ENCODE measurements at regions not wholly inside any gene's neighbourhood (a gene's known extent, or its start where the extent isn't known, plus 50 kb on each side); places are given as distances from the start of the nearest gene placed in this dataset.
A peak's percentile ranks its signal among the peaks of the same experiment; 100 is the strongest.

GRCh38 chr5:74934949-74935751, 69.0 kb upstream of the FAM169A start:
- Histone ChIP-seq H3K4me3 (ENCODE audit: low read depth in 2 of 2, low read length in 2 of 2) (no peak overlapping the region), H3K4me1 (ENCODE audit: control insufficient read depth, insufficient read depth, low read length) (no peaks in the 10 kb centered on the region), H3K9me3 (ENCODE audit: control insufficient read depth, insufficient read depth, low read depth, low read length) (no peaks in the 10 kb centered on the region), H3K27me3 (ENCODE audit: control insufficient read depth, insufficient read depth, low read length) (peaks cover 2% of the 10 kb centered on the region; the same call in 1 of the 2 replicates), H3K27ac (ENCODE audit: low read length) (no peak overlapping the region), H3K36me3 (ENCODE audit: control insufficient read depth, insufficient read depth, low read length) (no peaks in the 10 kb centered on the region)
- CTCF ChIA-PET = no interaction called here
- no peak for TF ChIP-seq SIN3A (IDR thresholded peaks at IDR 0.05; ENCODE audit: borderline replicate concordance, insufficient read depth, low read depth, low read length)
- no peak for TF ChIP-seq TCF7L2 (IDR thresholded peaks at IDR 0.05; ENCODE audit: low read depth, low read length)
- TF ChIP-seq CTCF (IDR thresholded peaks at IDR 0.05) = peak; percentile 35
- ATAC-seq = no peak
- BruUV-seq (replicated peaks) = no TSS peak
- POLR2A ChIA-PET = interaction anchor here (0.6 kb wide), 1 partner anchor 202 kb away, joined by 4 read pairs; no protein-coding TSS in a partner anchor
- intact Hi-C loops (cut with micrococcal nuclease; ENCODE audit: unreplicated experiment) (no loop called here), in situ Hi-C loops (cut with HindIII; ENCODE audit: low pct_unique_long_range_greater_than_20kb, low sequenced_read_pairs) (no loop called here)
- no peak for DNase-seq (ENCODE audit: low read depth, low spot score)

GRCh38 chr5:74927336-74927735, 61.1 kb upstream of the FAM169A start:
- intact Hi-C loops (cut with micrococcal nuclease; ENCODE audit: unreplicated experiment) = loop anchor here (10.0 kb wide), 1 partner anchor 337 kb away; no protein-coding TSS in a partner anchor
- POLR2A ChIA-PET = no interaction called here
- Histone ChIP-seq H3K36me3 (ENCODE audit: control insufficient read depth, insufficient read depth, low read length) (no peaks in the 10 kb centered on the region), H3K27ac (ENCODE audit: low read length) (no peak overlapping the region), H3K4me3 (ENCODE audit: low read depth in 2 of 2, low read length in 2 of 2) (no peak overlapping the region), H3K9me3 (ENCODE audit: control insufficient read depth, insufficient read depth, low read depth, low read length) (no peaks in the 10 kb centered on the region), H3K4me1 (ENCODE audit: control insufficient read depth, insufficient read depth, low read length) (no peaks in the 10 kb centered on the region), H3K27me3 (ENCODE audit: control insufficient read depth, insufficient read depth, low read length) (no peaks in the 10 kb centered on the region; the same call in 1 of the 2 replicates)
- CTCF ChIA-PET = interaction anchor here (0.6 kb wide), 1 partner anchor 121 kb away, joined by 3 read pairs; no protein-coding TSS in a partner anchor
- no peak for DNase-seq (ENCODE audit: low read depth, low spot score)
- in situ Hi-C loops (cut with HindIII; ENCODE audit: low pct_unique_long_range_greater_than_20kb, low sequenced_read_pairs) = no loop called here
- no peak for TF ChIP-seq TCF7L2 (IDR thresholded peaks at IDR 0.05; ENCODE audit: low read depth, low read length)
- no peak for TF ChIP-seq SIN3A (IDR thresholded peaks at IDR 0.05; ENCODE audit: borderline replicate concordance, insufficient read depth, low read depth, low read length)
- no peak for TF ChIP-seq CTCF (IDR thresholded peaks at IDR 0.05)
- TF ChIP-seq POLR2AphosphoS5 (IDR thresholded peaks at IDR 0.05; ENCODE audit: low read depth, low read length) = no peak
- no peak for TF ChIP-seq REST (IDR thresholded peaks at IDR 0.05; ENCODE audit: insufficient read depth in 1 of 2, low read depth in 2 of 2, low read length in 1 of 2)
- no peak for ATAC-seq
- no TSS peak for BruUV-seq (replicated peaks)
